ENCODE measurements at regions not wholly inside any gene's neighbourhood (a gene's known extent, or its start where the extent isn't known, plus 50 kb on each side); places are given as distances from the start of the nearest gene placed in this dataset.

- TF ChIP-seq EZH2 (optimal IDR thresholded peaks at IDR 0.05; ENCODE audit: low read depth, low read length) (no peak), CTCF (IDR thresholded peaks at IDR 0.05; ENCODE audit: low read length) (no peak)
These were observed 903.0 kb upstream of the ATXN8OS start for GRCh38 chr13:69204620-69205019.
